ES-I3 (cell line): ENCODE measurements at regions not wholly inside any gene's neighbourhood (a gene's known extent, or its start where the extent isn't known, plus 50 kb on each side); places are given as distances from the start of the nearest gene placed in this dataset.

Experiments
- H3K36me3 ChIP-seq: 2 replicates; pipeline ENCODE4 v1.6.1; 2013; ENCODE audit warnings: mild to moderate bottlenecking, low read length, control low read depth, moderate library complexity; ENCODE audit not compliant: insufficient read depth
- H3K4me1 ChIP-seq: 2 replicates; pipeline ENCODE4 v1.6.1; 2013; ENCODE audit warnings: mild to moderate bottlenecking, control low read depth, low read length; ENCODE audit not compliant: insufficient read depth
- H3K9ac ChIP-seq: 2 replicates; pipeline ENCODE4 v1.6.1; 2013; ENCODE audit warnings: low read depth, mild to moderate bottlenecking, low read length, moderate library complexity
- H3K9me3 ChIP-seq: 2 replicates; pipeline ENCODE4 v1.6.1; 2013; ENCODE audit warnings: mild to moderate bottlenecking, low read length, moderate library complexity; ENCODE audit not compliant: control insufficient read depth, insufficient read depth

DNA sequence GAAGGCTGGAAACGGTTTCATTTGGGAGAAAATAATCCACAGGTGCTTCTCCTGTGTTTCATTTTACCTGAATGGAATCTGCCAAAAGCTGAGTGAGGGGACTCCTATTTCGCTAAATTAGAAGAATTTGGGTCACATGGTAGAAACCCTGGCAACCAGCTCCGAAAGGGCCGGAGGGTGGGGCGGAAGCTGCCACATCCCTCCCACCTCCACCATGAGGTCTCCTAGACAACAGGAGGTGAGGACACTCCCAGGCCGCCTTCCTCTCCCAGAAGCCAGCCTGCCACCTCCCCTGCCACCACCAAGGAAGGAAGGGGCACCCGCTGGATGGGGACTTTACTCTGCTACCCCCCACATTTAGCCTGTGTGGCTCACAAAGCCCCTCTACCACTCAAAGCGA is 199.9 kb upstream of the ZC3H12A start:
- H3K9ac ChIP-seq = no peak overlapping the region
- no peaks in the 10 kb centered on the region for H3K36me3 ChIP-seq

DNA sequence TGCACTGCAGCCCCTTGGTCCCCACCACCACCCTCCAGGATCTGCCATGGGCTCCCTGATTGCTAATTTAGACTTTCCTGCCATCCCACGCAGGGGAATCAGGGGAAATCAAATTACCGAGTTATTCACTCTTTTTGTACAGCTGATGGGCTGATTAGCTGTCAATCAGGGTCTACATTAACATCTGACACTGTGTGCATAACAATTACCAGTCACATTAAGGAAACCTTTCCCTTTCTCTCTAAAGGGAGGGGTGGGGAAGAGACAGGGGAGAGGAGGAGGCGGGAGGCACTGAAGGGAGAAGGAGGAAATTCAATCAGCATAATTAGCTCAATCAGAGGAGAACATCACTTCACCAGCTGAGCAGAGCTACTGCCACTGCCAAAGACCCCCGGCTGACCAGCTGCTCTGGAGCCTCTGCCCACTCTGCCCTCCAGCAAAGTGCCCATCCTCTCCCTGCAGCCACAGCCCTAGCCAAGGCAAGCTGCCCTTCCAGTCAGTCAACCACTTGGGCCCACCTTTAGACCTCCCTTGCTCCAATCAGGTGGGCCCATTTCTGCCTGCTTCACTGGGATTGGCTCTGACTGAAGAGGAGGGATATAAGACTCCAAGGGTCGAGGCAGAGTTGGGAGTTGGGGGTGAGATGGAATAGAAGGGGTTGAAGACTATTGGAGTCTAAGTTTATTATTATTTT is 199.3 kb upstream of the ZC3H12A start:
- H3K9ac ChIP-seq = no peak overlapping the region
- H3K36me3 ChIP-seq = no peaks in the 10 kb centered on the region
- no peaks in the 10 kb centered on the region for H3K9me3 ChIP-seq
- H3K4me1 ChIP-seq = peaks cover 17% of the 10 kb centered on the region; the same call in 1 of the 2 replicates

More for the DNA sequence above, 199.9 kb upstream of the ZC3H12A start:
- Histone ChIP-seq H3K4me1 (peaks cover 17% of the 10 kb centered on the region; the same call in 1 of the 2 replicates), H3K9me3 (no peaks in the 10 kb centered on the region)

DNA sequence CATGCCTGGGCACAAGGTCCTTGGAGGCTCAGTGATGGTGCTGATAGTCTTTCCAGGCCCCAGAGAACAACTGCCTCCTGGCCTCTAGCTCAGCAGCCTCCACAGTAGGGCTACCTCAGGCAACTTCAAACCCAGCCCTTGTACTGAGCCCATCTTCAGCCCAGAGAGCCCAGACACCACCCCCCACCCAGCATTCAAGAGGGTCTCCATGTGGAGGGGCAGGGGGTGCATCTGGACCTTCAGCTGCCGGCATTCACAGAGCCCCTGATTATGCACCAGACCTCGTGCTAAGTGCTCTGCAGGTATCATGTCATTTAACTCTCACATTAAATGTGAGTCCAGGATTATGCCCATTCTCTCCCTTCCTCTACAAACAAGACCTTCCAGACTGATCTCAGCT is 197.0 kb upstream of the ZC3H12A start:
- H3K4me1 ChIP-seq = peaks cover 17% of the 10 kb centered on the region; the same call in 1 of the 2 replicates

DNA sequence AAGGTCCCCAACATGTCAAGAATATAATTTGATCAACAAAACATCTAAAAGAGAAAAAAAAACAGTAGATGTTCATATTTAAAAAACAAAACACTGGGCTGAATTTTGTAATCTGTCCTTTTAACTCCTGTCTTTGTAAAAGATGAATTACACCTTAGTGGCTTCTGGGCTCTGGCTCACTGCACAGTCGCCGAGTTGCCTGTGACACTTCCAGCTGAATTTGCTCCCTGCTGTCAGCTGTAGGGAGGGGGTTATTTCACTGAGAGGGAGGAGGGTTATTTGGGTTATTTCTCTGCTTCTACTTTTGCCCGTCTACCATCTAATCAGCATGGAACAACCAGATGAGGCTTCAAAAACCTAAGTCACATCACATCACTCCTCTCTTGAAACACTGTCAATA is 193.0 kb upstream of the ZC3H12A start:
- Histone ChIP-seq H3K4me1 (no peaks in the 10 kb centered on the region; the same call in 1 of the 2 replicates), H3K36me3 (no peaks in the 10 kb centered on the region), H3K9me3 (no peaks in the 10 kb centered on the region), H3K9ac (no peak overlapping the region)

More for the DNA sequence above, 197.0 kb upstream of the ZC3H12A start:
- H3K9ac ChIP-seq = no peak overlapping the region
- no peaks in the 10 kb centered on the region for H3K36me3 ChIP-seq
- no peaks in the 10 kb centered on the region for H3K9me3 ChIP-seq

DNA sequence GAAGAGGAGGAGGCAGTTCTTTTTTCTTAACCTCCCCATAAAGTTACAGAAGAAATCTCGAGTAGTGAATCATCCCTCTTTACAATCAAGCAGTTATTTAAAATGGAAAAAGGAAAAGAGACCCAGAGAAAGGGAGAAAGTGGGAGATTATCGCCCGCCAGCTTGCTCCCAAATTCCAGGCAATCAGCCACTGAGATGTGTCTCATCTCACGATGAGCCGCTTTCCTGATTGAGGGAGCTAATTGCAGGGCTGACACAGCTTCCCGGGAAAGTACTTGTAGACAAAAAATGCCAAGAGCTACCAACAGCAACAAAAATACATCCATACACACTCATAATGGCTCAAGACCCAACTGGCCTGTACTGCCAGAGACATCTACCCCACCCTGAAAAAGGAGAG is 191.6 kb upstream of the ZC3H12A start:
- no peaks in the 10 kb centered on the region for H3K36me3 ChIP-seq

DNA sequence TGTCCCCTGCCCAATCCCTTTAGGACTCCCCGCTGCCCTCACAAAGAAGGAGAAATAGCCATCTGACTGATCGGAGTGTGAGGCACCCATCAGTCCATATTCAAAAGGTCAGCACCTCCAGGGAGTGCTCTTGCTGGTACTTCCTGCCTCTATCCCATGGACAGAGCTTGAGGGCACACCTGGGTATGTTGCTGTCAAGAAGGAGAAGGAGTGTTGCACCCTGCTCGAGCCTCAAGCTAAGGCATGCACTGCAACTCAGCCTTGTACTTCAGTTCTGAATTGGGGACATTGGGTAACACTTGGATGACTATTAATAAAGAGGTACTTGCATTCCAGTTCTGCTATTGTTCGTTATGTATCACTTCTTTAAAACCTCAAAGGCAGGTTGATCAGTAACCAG is 190.3 kb upstream of the ZC3H12A start:
- Histone ChIP-seq H3K9me3 (no peaks in the 10 kb centered on the region), H3K4me1 (no peaks in the 10 kb centered on the region; the same call in 1 of the 2 replicates), H3K36me3 (no peaks in the 10 kb centered on the region), H3K9ac (no peak overlapping the region)

More for the DNA sequence above, 191.6 kb upstream of the ZC3H12A start:
- Histone ChIP-seq H3K9ac (no peak overlapping the region), H3K4me1 (no peaks in the 10 kb centered on the region; the same call in 1 of the 2 replicates), H3K9me3 (no peaks in the 10 kb centered on the region)

DNA sequence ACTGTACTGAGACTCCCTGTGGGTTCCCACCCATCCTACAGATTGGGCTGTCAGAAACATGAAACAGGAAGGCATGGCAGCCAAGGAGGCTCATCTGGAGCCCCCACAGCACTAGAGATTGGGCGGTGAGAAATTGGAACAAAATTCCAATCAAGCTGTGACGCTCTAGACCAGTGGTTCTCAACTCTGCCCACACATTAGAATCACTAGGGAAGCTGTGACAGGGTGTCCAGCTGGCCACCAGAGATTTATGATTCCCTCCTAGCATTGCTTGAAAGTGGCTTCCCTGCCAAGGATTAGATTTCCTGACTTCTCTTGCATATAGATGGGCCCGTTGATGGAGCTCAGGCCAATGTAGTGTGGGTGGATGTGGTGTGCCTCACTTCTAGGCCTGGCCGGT is 187.5 kb upstream of the ZC3H12A start:
- Histone ChIP-seq H3K4me1 (no peaks in the 10 kb centered on the region; the same call in 1 of the 2 replicates), H3K36me3 (no peaks in the 10 kb centered on the region), H3K9ac (no peak overlapping the region), H3K9me3 (no peaks in the 10 kb centered on the region)

DNA sequence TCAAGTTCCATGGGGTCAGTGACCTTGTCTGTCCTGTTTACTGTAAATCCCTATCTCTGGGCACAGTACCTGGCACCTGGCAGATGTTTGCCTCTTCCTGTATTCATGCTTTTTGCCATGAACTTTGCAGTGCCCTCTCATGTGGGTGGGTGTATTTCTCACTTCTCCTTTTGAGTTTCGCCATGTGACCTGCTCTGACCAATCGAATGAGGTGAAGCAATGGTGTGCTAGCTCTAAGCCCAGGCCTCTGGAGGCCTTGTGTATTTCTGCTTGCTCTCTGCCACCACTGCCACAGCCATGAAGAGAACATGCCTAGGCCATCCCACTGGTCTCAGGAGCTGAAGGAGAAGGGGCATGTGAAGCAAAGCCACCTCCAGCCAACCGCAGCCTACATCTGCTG is 185.5 kb upstream of the ZC3H12A start:
- no peaks in the 10 kb centered on the region for H3K9me3 ChIP-seq
- H3K4me1 ChIP-seq = peaks cover 4% of the 10 kb centered on the region; the same call in 1 of the 2 replicates
- H3K36me3 ChIP-seq = no peaks in the 10 kb centered on the region
- no peak overlapping the region for H3K9ac ChIP-seq

DNA sequence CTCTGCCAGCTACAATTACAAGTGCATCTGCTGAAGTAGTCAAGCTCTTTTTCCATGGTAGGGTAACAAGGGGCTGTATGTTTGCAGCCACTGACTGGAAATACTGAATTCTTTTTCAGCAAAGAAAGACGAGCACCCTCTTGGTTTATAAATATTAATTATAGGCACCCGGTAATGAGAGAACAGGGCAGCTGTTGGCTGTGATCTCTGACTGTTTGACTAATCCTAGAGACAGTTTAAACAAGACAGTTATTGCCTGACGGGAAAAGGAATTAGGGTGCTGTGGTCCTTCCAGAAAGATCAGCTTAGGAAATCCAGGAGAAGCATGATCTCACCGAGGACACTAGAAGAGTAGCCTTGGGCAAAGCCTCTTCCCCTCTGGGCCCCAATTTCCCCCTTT is 183.7 kb upstream of the ZC3H12A start:
- H3K9me3 ChIP-seq = no peaks in the 10 kb centered on the region
- H3K9ac ChIP-seq = no peak overlapping the region
- H3K36me3 ChIP-seq = no peaks in the 10 kb centered on the region
- H3K4me1 ChIP-seq = peaks cover 4% of the 10 kb centered on the region; the same call in 1 of the 2 replicates

DNA sequence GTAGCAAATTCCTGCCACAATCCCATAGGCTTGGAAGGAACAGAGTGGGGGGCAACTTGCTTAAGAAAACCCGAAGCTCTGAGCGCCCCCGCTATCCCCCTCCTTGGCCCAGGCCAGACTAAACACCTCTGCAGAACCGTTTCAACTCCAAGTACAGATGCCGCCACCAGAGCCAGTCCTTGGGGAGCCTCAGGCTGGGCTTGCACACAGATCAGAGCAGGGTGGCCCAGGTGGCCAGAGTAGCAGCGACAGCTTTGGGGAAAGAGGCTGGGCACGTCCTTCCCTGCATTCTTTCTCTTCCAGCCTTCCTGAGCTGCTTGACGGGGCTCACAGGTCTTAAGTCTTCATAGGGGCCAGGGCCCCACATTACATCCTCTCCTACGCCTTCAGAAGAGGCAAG is 181.6 kb upstream of the ZC3H12A start:
- Histone ChIP-seq H3K9me3 (no peaks in the 10 kb centered on the region), H3K36me3 (no peaks in the 10 kb centered on the region), H3K9ac (no peak overlapping the region), H3K4me1 (peaks cover 4% of the 10 kb centered on the region; the same call in 1 of the 2 replicates)

DNA sequence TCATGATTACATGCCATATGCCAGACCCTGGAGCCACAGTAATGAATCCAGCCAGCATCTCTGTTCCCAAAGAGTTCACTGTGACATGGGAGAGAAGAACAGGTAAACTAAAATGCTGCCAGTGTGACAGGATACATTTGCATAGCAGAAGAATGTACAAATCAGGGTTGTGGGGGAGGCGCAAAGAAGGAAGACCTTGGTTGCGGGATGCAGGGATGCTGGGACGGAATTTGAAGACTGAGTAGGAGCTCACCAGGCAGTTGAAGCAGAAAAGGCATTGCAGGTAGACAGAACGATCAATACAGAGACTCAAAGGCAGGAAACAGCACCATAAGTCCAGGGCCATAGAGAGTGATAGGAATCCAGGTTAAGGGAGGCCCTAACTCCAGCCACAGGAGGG is 180.3 kb upstream of the ZC3H12A start:
- Histone ChIP-seq H3K9ac (no peak overlapping the region), H3K4me1 (peaks cover 4% of the 10 kb centered on the region; the same call in 1 of the 2 replicates), H3K36me3 (no peaks in the 10 kb centered on the region), H3K9me3 (no peaks in the 10 kb centered on the region)

DNA sequence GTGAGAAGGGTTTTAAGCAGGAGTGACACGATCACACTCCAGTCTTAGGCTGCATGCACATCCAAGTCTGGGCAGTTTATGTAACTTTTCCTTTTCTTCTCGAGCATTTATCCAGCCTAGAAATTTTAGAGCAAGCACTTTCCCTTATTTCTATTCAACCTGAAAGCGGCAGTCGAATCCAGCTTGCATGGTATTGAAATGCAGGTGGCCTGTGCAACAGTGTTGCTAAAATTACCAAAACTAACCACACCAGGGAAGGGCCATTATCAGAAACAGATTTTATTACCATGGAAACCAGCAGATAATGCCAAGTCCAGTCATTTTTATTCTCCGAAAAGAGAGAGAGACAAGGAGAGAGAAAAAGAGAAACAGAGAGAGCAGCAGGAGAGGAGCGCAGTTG is 179.9 kb upstream of the ZC3H12A start:
- no peaks in the 10 kb centered on the region for H3K9me3 ChIP-seq
- no peak overlapping the region for H3K9ac ChIP-seq
- H3K36me3 ChIP-seq = no peaks in the 10 kb centered on the region
- H3K4me1 ChIP-seq = peaks cover 4% of the 10 kb centered on the region; the same call in 1 of the 2 replicates

DNA sequence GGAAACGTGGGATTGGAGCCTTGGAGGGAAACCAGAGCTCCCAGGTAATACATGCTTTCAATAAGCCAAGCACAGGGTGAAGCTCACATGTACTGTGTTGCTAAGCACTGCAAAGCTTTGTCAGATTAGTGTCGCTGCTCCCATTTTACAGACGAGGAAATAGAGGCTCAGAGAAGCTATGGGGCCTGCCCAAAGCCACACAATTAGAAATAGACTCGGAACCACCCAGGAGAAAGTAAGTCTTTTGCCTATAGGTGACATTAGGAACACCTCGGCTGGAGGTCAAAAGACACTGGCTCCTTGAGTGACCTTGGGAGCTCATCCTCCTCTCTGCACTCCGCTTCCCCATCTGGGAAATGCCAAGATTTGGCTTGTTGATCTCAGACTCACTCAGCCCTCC is 175.6 kb upstream of the ZC3H12A start:
- Histone ChIP-seq H3K36me3 (no peaks in the 10 kb centered on the region), H3K9ac (no peak overlapping the region), H3K9me3 (no peaks in the 10 kb centered on the region), H3K4me1 (no peaks in the 10 kb centered on the region; the same call in 1 of the 2 replicates)

DNA sequence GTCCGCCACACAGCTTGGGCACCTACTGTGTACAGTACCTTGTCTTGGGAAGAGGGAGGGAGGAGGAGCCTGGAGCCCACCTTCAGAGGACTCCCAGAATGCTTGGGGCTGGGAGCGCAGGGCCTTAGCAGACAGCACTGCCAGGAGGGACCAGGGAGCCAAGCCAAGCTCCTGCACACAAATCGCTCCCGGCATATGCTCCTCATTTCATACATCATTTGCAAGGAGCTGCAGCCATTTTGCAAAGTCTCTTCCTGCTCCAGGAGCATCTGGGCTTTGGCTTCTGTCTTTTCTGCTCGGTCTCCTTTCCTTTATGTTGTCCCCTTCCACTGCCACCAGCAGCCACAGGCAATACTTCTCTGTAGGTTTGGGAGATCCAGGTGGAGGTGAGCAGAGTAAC is 175.2 kb upstream of the ZC3H12A start:
- Histone ChIP-seq H3K36me3 (no peaks in the 10 kb centered on the region), H3K9me3 (no peaks in the 10 kb centered on the region), H3K9ac (no peak overlapping the region), H3K4me1 (no peaks in the 10 kb centered on the region; the same call in 1 of the 2 replicates)

DNA sequence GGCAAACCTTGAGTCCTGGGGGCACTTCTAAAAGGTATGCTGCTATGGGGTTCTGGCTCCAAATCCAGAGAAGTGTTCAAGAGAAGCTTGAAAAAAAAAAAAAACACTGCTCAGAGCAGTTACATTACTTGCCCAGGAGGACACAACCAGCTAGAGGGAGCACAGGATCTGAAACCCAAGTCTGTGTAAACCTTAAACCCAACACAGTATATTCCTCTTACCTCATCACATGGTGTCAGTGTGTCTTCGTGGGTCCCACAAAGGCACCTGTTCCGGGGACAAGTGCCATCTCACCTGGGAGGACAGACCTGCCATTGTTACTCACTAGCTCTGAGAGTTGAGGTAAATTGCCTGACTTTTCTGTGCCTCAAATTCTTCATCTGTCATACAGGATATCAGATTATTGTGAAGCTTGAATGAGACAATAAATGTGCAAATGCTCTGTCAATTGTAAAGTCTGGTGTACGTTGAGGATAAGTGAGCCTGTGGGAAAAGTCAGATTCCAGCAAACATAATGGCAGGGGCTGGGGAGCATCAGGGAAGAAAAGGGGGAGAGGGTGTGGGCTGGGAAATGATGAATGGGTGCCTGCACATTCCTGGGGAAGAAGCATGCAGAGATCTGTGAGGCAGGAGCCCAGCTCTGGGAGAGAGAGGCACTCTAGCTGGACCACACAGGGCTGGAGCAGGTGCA is 170.4 kb upstream of the ZC3H12A start:
- no peaks in the 10 kb centered on the region for H3K4me1 ChIP-seq
- no peaks in the 10 kb centered on the region for H3K36me3 ChIP-seq
- no peak overlapping the region for H3K9ac ChIP-seq
- H3K9me3 ChIP-seq = no peaks in the 10 kb centered on the region
